Liver (tissue), 8 donors: ENCODE measurements at regions not wholly inside any gene's neighbourhood (a gene's known extent, or its start where the extent isn't known, plus 50 kb on each side); places are given as distances from the start of the nearest gene placed in this dataset.

Source experiments
- DNase-seq: peaks from one replicate; pipeline ENCODE4 v3.0.0-alpha.2; 2017; ENCODE audit warnings: low spot score
- H3K27ac ChIP-seq, 2 donors: one replicate each; pipeline ENCODE4 v1.7.0; 2013; ENCODE audit warnings: inconsistent platforms in 2 of 2, low read length in 2 of 2, control low read depth in 1 of 2, low read depth in 1 of 2, mild to moderate bottlenecking in 1 of 2
- H3K27me3 ChIP-seq, 4 donors: one replicate each; pipeline versions ENCODE4 v1.6.1 to v1.7.0; 2013; ENCODE audit warnings: low read length in 3 of 4, inconsistent platforms in 1 of 4, mild to moderate bottlenecking in 1 of 4, moderate library complexity in 1 of 4; ENCODE audit not compliant: control insufficient read depth in 4 of 4, insufficient read depth in 4 of 4
- H3K36me3 ChIP-seq, 4 donors: one replicate each; pipeline versions ENCODE4 v1.6.1 to v1.7.0; 2013; ENCODE audit warnings: low read length in 3 of 4, mild to moderate bottlenecking in 3 of 4, low read depth in 1 of 4, moderate library complexity in 1 of 4; ENCODE audit not compliant: control insufficient read depth in 4 of 4, insufficient read depth in 3 of 4
- H3K4me1 ChIP-seq, 4 donors: one replicate each; pipeline versions ENCODE4 v1.6.1 to v1.7.0; 2013; ENCODE audit warnings: low read length in 3 of 4, mild to moderate bottlenecking in 3 of 4, moderate library complexity in 1 of 4; ENCODE audit not compliant: control insufficient read depth in 4 of 4, insufficient read depth in 4 of 4
- H3K4me3 ChIP-seq, 3 donors: one replicate each; pipeline versions ENCODE4 v1.6.1 to v1.7.0; 2013; ENCODE audit warnings: low read length in 3 of 3, control low read depth in 1 of 3, low read depth in 1 of 3, mild to moderate bottlenecking in 1 of 3
- H3K9ac ChIP-seq, 2 donors: one replicate each; pipeline ENCODE4 v1.7.0; 2013; ENCODE audit warnings: low read length in 2 of 2, mild to moderate bottlenecking in 2 of 2, moderate library complexity in 2 of 2, control low read depth in 1 of 2, low read depth in 1 of 2
- H3K9me3 ChIP-seq, 4 donors: one replicate each; pipeline versions ENCODE4 v1.6.1 to v1.7.0; 2013; ENCODE audit warnings: low read length in 3 of 4; ENCODE audit not compliant: control insufficient read depth in 4 of 4
- ATF3 ChIP-seq: IDR thresholded peaks from 2 replicates; pipeline ENCODE4 v1.6.1; 2016; ENCODE audit warnings: antibody characterized with exemption
- CTCF ChIP-seq: fragments of 150-350 bp; IDR thresholded peaks from 2 replicates; pipeline ENCODE4 v1.5.1; 2017; ENCODE audit warnings: improper control_type of control experiment, low read depth, low read length; ENCODE audit not compliant: missing input control
- EGR1 ChIP-seq, 2 donors: IDR thresholded peaks; 2 replicates each; pipeline ENCODE4 v1.6.1; 2016 to 2018; ENCODE audit warnings: antibody characterized with exemption in 2 of 2, low read depth in 2 of 2
- FOXA1 ChIP-seq: IDR thresholded peaks from 2 replicates; pipeline ENCODE4 v1.6.1; 2016; ENCODE audit warnings: antibody characterized with exemption
- FOXA2 ChIP-seq: IDR thresholded peaks from 2 replicates; pipeline ENCODE4 v1.6.1; 2016; ENCODE audit warnings: antibody characterized with exemption
- HNF4G ChIP-seq: IDR thresholded peaks from 2 replicates; pipeline ENCODE4 v1.6.1; 2016; ENCODE audit warnings: antibody characterized with exemption
- JUND ChIP-seq, 2 donors: IDR thresholded peaks; 2 replicates each; pipeline ENCODE4 v1.6.1; 2016; ENCODE audit warnings: antibody characterized with exemption in 2 of 2
- NR2F2 ChIP-seq: IDR thresholded peaks from 2 replicates; pipeline ENCODE4 v1.6.1; 2016; ENCODE audit warnings: antibody characterized with exemption
- REST ChIP-seq: IDR thresholded peaks from 2 replicates; pipeline ENCODE4 v1.6.1; 2016; ENCODE audit warnings: antibody characterized with exemption, mild to moderate bottlenecking
- RXRA ChIP-seq, 2 donors: IDR thresholded peaks; 2 replicates each; pipeline ENCODE4 v1.6.1; 2017 to 2018; ENCODE audit warnings: antibody characterized with exemption in 2 of 2, mild to moderate bottlenecking in 1 of 2
- SP1 ChIP-seq: IDR thresholded peaks from 2 replicates; pipeline ENCODE4 v1.6.1; 2018; ENCODE audit warnings: antibody characterized with exemption, mild to moderate bottlenecking
- YY1 ChIP-seq: IDR thresholded peaks from 2 replicates; pipeline ENCODE4 v1.6.1; 2016; ENCODE audit warnings: antibody characterized with exemption, mild to moderate bottlenecking
- WGBS: extraction: QIAGEN DNeasy Blood & Tissue Kit; methylation state at CpG from one replicate; pipeline ENCODE4 v1.1.7; 2013; 5-methylcytosine and 5-hydroxymethylcytosine counted together
- TF ChIP-seq, protein P1 (sequence below): IDR thresholded peaks from 2 replicates; pipeline ENCODE4 v1.6.1; 2016; ENCODE audit warnings: antibody characterized with exemption
- donor health status: healthy.
- donor health status: healthy.
- donor health status: healthy.
- donor health status: healthy.
- donor health status: healthy.

GRCh38 chr18:51881394-51881793 lies 458.6 kb upstream of the DCC start (continued):
- TF ChIP-seq REST (no peak), HNF4G (no peak), SP1 (no peak), FOXA1 (no peak)

DNA sequence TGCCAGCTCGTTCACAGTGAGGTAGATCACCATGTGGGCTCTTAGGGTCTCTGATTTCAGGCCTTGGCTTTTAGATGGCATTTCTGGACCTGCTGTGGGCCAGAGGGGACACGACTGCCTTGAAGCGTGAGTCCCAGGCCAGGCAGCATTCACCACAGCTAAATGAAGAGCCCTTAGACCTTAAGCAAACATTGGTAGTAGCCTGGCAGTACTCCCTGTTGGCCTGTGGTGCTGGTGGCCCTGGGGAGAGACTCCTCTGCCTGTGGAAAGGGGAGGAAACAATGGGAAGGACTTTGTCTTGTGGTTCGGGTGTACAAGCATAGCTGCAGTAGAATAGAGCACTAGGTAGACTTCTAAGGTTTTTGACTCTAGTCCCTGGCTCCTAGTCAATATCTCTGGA lies 456.0 kb upstream of the DCC start:
- DNase-seq, result no peak
- 57% methylated on average over 4 of the region's 4 CpGs for whole genome bisulfite sequencing

GRCh38 chr18:51890762-51891161 lies 449.2 kb upstream of the DCC start:
- H3K27ac ChIP-seq, result no peak overlapping the region
- H3K27me3 ChIP-seq, result no peaks in the 10 kb centered on the region
- peaks cover 0 to 5% (median 0%) of the 10 kb centered on the region in 4 donors for H3K4me1 ChIP-seq
- no peaks in the 10 kb centered on the region for H3K9me3 ChIP-seq
- no peak overlapping the region for H3K4me3 ChIP-seq
- TF ChIP-seq RXRA (IDR thresholded peaks at IDR 0.05), result peak in 1 of 2 donors; percentile 14
- TF ChIP-seq NR2F2, result no peak
- peak; percentile 35 for DNase-seq
- WGBS, result 38% methylated on average over 3 of the region's 3 CpGs
- no peak overlapping the region for H3K9ac ChIP-seq
- H3K36me3 ChIP-seq, result no peaks in the 10 kb centered on the region

More for the DNA sequence above, 456.0 kb upstream of the DCC start:
- Histone ChIP-seq H3K9me3 (peaks cover 0 to 4% (median 0%) of the 10 kb centered on the region in 4 donors), H3K36me3 (no peaks in the 10 kb centered on the region), H3K27ac (no peak overlapping the region), H3K4me1 (no peaks in the 10 kb centered on the region), H3K4me3 (no peak overlapping the region), H3K27me3 (no peaks in the 10 kb centered on the region), H3K9ac (no peak overlapping the region)
- TF ChIP-seq YY1, result no peak
- TF ChIP-seq, protein P1, sequence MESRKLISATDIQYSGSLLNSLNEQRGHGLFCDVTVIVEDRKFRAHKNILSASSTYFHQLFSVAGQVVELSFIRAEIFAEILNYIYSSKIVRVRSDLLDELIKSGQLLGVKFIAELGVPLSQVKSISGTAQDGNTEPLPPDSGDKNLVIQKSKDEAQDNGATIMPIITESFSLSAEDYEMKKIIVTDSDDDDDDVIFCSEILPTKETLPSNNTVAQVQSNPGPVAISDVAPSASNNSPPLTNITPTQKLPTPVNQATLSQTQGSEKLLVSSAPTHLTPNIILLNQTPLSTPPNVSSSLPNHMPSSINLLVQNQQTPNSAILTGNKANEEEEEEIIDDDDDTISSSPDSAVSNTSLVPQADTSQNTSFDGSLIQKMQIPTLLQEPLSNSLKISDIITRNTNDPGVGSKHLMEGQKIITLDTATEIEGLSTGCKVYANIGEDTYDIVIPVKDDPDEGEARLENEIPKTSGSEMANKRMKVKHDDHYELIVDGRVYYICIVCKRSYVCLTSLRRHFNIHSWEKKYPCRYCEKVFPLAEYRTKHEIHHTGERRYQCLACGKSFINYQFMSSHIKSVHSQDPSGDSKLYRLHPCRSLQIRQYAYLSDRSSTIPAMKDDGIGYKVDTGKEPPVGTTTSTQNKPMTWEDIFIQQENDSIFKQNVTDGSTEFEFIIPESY, result no peak

GRCh38 chr18:51891876-51892275 lies 448.1 kb upstream of the DCC start:
- Histone ChIP-seq H3K9me3 (no peaks in the 10 kb centered on the region), H3K4me3 (no peak overlapping the region), H3K9ac (no peak overlapping the region), H3K27me3 (no peaks in the 10 kb centered on the region), H3K36me3 (no peaks in the 10 kb centered on the region), H3K4me1 (peaks cover 0 to 5% (median 0%) of the 10 kb centered on the region in 4 donors), H3K27ac (no peak overlapping the region)
- no peak for DNase-seq
- WGBS, result 74% methylated on average over 1 of the region's 1 CpG
- no peak for TF ChIP-seq EGR1 (IDR thresholded peaks at IDR 0.05; ENCODE audit: low read depth in 2 of 2)
- TF ChIP-seq CTCF, result no peak
- TF ChIP-seq HNF4G, result no peak
- TF ChIP-seq SP1, result no peak
- no peak for TF ChIP-seq ATF3
- no peak for TF ChIP-seq FOXA2
- TF ChIP-seq, protein P1, result no peak
- no peak for TF ChIP-seq JUND (IDR thresholded peaks at IDR 0.05)
- no peak for TF ChIP-seq REST
